Suprapubic skin (tissue), 4 donors: ENCODE measurements at regions not wholly inside any gene's neighbourhood (a gene's known extent, or its start where the extent isn't known, plus 50 kb on each side); places are given as distances from the start of the nearest gene placed in this dataset.

Experiments used
- DNase-seq, 2 donors: peaks; one replicate each; pipeline ENCODE4 v3.0.0-alpha.2; 2019; ENCODE audit warnings: low spot score in 2 of 2
- H3K27ac ChIP-seq: fragments of 200-600 bp; sonication (generic); one replicate; pipeline ENCODE4 v1.5.1; 2019
- H3K27me3 ChIP-seq: fragments of 200-600 bp; sonication (generic); one replicate; pipeline ENCODE4 v1.5.1; 2019
- H3K36me3 ChIP-seq: fragments of 200-600 bp; sonication (generic); one replicate; pipeline ENCODE4 v1.5.1; 2019
- H3K4me1 ChIP-seq: fragments of 200-600 bp; sonication (generic); one replicate; pipeline ENCODE4 v1.5.1; 2019
- H3K4me3 ChIP-seq: fragments of 200-600 bp; sonication (generic); one replicate; pipeline ENCODE4 v1.5.1; 2019; ENCODE audit warnings: mild to moderate bottlenecking
- H3K9me3 ChIP-seq: fragments of 200-600 bp; sonication (generic); one replicate; pipeline ENCODE4 v1.5.1; 2019
- EP300 ChIP-seq: sonication (generic); formaldehyde crosslinking; IDR thresholded peaks from one replicate; pipeline ENCODE4 v1.6.1; 2017; ENCODE audit warnings: antibody characterized with exemption
- POLR2A ChIP-seq, 2 donors: fragments of 450-650 bp; IDR thresholded peaks; one replicate each; pipeline ENCODE4 v1.6.1; 2017; ENCODE audit warnings: antibody characterized with exemption in 2 of 2, mild to moderate bottlenecking in 2 of 2, moderate library complexity in 2 of 2
- POLR2AphosphoS5 ChIP-seq, 3 donors: sonication (generic); formaldehyde crosslinking; IDR thresholded peaks; one replicate each; pipeline ENCODE4 v1.6.1; 2017; ENCODE audit warnings: antibody characterized with exemption in 3 of 3
- WGBS: methylation state at CpG from one replicate; pipeline ENCODE4 v1.1.5; 2018; 5-methylcytosine and 5-hydroxymethylcytosine counted together
- TF ChIP-seq, protein P1 (sequence below), 2 donors: fragments of 200-600 bp in 1 of 2; fragments of 450-650 bp in 1 of 2; sonication (generic) in 1 of 2; IDR thresholded peaks; one replicate each; pipeline ENCODE4 v1.5.1; 2016 to 2019; ENCODE audit warnings: antibody characterized with exemption in 2 of 2, mild to moderate bottlenecking in 1 of 2, moderate library complexity in 1 of 2

DNA sequence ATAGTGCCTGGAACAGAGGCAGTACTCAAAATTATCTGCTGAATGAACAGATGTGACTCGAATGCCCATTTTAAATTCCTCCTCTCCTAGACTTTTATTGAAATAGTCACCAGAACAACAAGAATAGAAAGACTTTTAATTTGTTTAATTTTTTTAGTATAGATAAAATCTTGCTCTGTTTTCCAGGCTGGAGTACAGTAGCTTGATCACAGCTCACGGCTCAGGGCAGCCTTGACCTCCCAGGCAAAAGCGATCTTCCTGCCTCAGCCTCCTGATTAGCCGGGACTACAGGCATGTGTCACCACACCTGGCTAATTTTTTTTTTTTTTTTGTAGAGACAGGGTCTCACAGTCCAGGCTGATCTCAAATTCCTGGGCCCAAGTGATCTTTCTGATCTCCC is 120.9 kb upstream of the FREM2 start:
- no peaks in the 10 kb centered on the region for H3K4me1 ChIP-seq
- 83% methylated on average over 4 of the region's 4 CpGs for WGBS
- TF ChIP-seq POLR2A (IDR thresholded peaks at IDR 0.05), result no peak
- TF ChIP-seq, protein P1, sequence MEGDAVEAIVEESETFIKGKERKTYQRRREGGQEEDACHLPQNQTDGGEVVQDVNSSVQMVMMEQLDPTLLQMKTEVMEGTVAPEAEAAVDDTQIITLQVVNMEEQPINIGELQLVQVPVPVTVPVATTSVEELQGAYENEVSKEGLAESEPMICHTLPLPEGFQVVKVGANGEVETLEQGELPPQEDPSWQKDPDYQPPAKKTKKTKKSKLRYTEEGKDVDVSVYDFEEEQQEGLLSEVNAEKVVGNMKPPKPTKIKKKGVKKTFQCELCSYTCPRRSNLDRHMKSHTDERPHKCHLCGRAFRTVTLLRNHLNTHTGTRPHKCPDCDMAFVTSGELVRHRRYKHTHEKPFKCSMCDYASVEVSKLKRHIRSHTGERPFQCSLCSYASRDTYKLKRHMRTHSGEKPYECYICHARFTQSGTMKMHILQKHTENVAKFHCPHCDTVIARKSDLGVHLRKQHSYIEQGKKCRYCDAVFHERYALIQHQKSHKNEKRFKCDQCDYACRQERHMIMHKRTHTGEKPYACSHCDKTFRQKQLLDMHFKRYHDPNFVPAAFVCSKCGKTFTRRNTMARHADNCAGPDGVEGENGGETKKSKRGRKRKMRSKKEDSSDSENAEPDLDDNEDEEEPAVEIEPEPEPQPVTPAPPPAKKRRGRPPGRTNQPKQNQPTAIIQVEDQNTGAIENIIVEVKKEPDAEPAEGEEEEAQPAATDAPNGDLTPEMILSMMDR (IDR thresholded peaks at IDR 0.05), result no peak
- TF ChIP-seq EP300, result no peak
- no peak for TF ChIP-seq POLR2AphosphoS5 (IDR thresholded peaks at IDR 0.05)
- no peak for DNase-seq
- H3K36me3 ChIP-seq, result no peaks in the 10 kb centered on the region
- H3K27ac ChIP-seq, result no peak overlapping the region
- H3K27me3 ChIP-seq, result no peaks in the 10 kb centered on the region
- H3K9me3 ChIP-seq, result no peaks in the 10 kb centered on the region
- H3K4me3 ChIP-seq, result no peak overlapping the region

DNA sequence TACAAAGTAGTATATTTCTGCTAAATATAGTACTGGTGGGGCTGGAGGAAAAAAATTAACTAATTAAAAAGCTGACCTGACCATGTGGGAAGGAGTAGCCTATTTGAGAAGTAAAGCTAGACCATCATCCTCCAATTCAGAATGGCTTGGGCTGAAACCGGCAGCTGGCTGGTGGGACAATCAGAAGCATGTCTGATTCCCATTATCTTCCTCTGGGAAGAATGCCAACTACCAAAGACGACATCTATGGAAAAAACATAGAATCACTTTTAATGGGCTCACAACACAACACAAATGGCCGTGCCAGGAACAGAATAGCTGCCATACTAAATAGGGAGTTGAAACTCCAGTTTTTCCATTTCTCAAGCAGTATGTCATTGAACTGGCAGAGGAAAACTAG is 120.4 kb upstream of the FREM2 start:
- Histone ChIP-seq H3K27me3 (no peaks in the 10 kb centered on the region), H3K4me1 (no peaks in the 10 kb centered on the region), H3K4me3 (no peak overlapping the region), H3K36me3 (no peaks in the 10 kb centered on the region), H3K9me3 (no peaks in the 10 kb centered on the region), H3K27ac (no peak overlapping the region)
- no peak for TF ChIP-seq EP300
- DNase-seq, result no peak
- 41% methylated on average over 3 of the region's 3 CpGs for WGBS

DNA sequence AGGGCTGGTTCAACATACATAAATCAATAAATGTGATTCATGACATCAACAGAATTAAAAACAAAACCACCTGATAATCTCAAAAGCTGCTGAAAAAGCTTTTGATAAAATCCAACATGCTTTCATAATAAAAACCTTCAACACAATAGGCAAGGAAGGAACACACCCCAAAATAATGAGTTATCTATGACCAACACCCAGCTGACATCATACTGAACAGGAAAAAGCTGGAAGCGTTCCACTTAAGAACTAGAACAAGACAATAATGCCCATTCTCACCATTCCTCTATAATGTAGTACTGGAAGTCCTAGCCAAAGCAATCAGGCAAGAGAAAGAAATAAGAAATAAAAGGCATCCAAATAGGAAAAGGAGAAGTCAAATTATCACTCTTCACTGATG is 116.2 kb upstream of the FREM2 start:
- Histone ChIP-seq H3K36me3 (no peaks in the 10 kb centered on the region), H3K27me3 (no peaks in the 10 kb centered on the region), H3K27ac (no peak overlapping the region), H3K4me3 (no peak overlapping the region), H3K4me1 (no peaks in the 10 kb centered on the region), H3K9me3 (no peaks in the 10 kb centered on the region)
- no peak for DNase-seq
- 83% methylated on average over 1 of the region's 1 CpG for WGBS
- no peak for TF ChIP-seq POLR2AphosphoS5 (IDR thresholded peaks at IDR 0.05)
- TF ChIP-seq, protein P1 (IDR thresholded peaks at IDR 0.05), result no peak
- no peak for TF ChIP-seq EP300
- TF ChIP-seq POLR2A (IDR thresholded peaks at IDR 0.05), result no peak

DNA sequence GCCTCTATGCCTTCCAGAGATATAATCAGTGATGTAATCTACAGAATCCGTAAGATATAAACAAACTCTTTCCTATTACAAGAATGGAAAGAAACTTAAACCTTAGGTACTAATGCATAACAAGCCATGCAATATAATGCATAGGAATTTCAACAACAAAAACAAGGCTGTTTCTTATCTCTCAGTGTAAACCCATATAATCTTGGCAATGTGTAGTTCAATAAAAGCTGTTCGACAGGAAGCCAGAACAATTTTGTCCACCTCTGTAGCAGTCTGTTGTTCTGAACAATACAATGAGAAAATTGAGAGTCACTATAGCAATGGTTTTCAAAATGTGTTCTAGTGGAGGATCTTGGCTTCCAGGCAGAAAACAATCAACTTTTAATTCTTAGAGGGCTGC is 111.5 kb upstream of the FREM2 start:
- Histone ChIP-seq H3K36me3 (no peaks in the 10 kb centered on the region), H3K27me3 (no peaks in the 10 kb centered on the region), H3K27ac (no peak overlapping the region), H3K4me1 (no peaks in the 10 kb centered on the region), H3K4me3 (no peak overlapping the region), H3K9me3 (no peaks in the 10 kb centered on the region)
- no peak for DNase-seq
- TF ChIP-seq EP300, result no peak
- no peak for TF ChIP-seq POLR2AphosphoS5 (IDR thresholded peaks at IDR 0.05)
- TF ChIP-seq POLR2A (IDR thresholded peaks at IDR 0.05), result no peak
- TF ChIP-seq, protein P1 (IDR thresholded peaks at IDR 0.05), result no peak
- WGBS, result 54% methylated on average over 2 of the region's 2 CpGs

DNA sequence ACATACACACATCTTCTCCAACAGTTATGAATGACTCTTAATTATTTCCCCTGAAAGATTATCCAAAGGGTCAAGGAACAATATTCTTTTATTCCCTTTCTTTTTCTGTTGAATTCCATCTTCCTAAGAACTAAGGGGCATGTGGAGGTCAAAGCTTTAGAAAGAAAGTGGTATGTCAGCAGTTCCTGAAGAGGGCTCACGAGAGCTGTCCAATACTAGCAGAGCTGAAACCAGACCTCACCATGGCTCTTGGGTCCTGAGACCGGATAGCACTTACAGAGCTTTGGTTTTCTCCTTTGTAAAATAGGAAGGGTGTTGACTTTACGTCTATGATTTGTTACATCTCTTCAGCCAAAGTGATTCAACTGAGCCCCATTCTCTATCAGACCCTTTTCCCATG is 109.8 kb upstream of the FREM2 start:
- Histone ChIP-seq H3K27me3 (no peaks in the 10 kb centered on the region), H3K9me3 (no peaks in the 10 kb centered on the region), H3K27ac (no peak overlapping the region), H3K4me3 (no peak overlapping the region), H3K4me1 (no peaks in the 10 kb centered on the region), H3K36me3 (no peaks in the 10 kb centered on the region)
- DNase-seq, result no peak
- WGBS, result 82% methylated on average over 3 of the region's 3 CpGs
- TF ChIP-seq POLR2AphosphoS5 (IDR thresholded peaks at IDR 0.05) (no peak), EP300 (no peak)
- TF ChIP-seq, protein P1 (IDR thresholded peaks at IDR 0.05), result no peak

DNA sequence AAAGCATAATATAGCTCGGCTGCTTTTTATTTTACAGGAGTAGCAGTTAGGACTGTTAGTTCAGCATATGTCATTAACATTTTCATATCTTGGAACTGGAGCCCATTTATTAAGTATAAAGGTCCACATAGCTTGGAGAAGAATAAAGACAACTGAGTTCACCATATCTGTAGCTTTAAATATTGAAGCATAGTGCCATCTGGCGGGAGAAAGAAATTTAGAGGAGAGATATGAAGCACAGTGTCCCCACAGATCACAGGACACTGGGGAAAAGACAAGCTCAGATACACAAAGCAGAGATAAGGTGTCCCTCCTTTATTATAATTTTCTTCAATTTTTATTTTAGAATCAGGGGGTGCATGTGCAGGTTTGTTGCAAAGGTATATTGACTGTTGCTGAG is 104.7 kb upstream of the FREM2 start:
- no peaks in the 10 kb centered on the region for H3K27me3 ChIP-seq
- no peak for DNase-seq
- H3K4me1 ChIP-seq, result no peaks in the 10 kb centered on the region
- H3K9me3 ChIP-seq, result no peaks in the 10 kb centered on the region
- WGBS, result 30% methylated on average over 2 of the region's 2 CpGs
- H3K36me3 ChIP-seq, result no peaks in the 10 kb centered on the region
- no peak overlapping the region for H3K27ac ChIP-seq
- H3K4me3 ChIP-seq, result no peak overlapping the region
- TF ChIP-seq, protein P1 (IDR thresholded peaks at IDR 0.05), result no peak
- TF ChIP-seq POLR2AphosphoS5 (IDR thresholded peaks at IDR 0.05) (no peak), POLR2A (IDR thresholded peaks at IDR 0.05) (no peak), EP300 (no peak)
